ENCODE measurements at regions not wholly inside any gene's neighbourhood (a gene's known extent, or its start where the extent isn't known, plus 50 kb on each side); places are given as distances from the start of the nearest gene placed in this dataset.

DNA sequence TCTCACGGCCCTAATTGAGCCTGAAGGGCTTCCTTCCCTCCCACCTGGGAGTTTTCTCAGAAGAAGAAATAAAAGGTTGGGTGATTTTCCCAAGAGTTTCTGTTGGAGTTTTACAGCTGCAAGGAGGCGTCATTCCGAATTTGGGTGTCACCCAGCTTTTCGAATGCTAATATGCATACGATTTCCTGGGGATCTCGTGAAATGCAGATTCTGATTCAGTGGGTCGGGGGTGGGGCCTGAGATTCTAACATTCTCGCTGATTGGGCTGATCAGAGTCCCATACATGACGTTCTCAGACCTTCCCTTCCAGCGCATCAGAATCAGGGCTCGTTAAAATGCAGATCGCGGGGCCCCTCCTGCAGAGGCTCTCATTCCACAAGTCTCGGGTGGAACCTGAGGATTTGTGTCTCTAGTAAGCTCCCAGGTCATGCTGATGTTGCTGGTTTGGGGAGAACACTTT is 125.8 kb upstream of the STX18 start:
- TF ChIP-seq POLR2AphosphoS5 (IDR thresholded peaks at IDR 0.05): no peak
- TF ChIP-seq, protein P1, sequence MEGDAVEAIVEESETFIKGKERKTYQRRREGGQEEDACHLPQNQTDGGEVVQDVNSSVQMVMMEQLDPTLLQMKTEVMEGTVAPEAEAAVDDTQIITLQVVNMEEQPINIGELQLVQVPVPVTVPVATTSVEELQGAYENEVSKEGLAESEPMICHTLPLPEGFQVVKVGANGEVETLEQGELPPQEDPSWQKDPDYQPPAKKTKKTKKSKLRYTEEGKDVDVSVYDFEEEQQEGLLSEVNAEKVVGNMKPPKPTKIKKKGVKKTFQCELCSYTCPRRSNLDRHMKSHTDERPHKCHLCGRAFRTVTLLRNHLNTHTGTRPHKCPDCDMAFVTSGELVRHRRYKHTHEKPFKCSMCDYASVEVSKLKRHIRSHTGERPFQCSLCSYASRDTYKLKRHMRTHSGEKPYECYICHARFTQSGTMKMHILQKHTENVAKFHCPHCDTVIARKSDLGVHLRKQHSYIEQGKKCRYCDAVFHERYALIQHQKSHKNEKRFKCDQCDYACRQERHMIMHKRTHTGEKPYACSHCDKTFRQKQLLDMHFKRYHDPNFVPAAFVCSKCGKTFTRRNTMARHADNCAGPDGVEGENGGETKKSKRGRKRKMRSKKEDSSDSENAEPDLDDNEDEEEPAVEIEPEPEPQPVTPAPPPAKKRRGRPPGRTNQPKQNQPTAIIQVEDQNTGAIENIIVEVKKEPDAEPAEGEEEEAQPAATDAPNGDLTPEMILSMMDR (IDR thresholded peaks at IDR 0.05): no peak
